ENCODE measurements at regions not wholly inside any gene's neighbourhood (a gene's known extent, or its start where the extent isn't known, plus 50 kb on each side); places are given as distances from the start of the nearest gene placed in this dataset.

DNA sequence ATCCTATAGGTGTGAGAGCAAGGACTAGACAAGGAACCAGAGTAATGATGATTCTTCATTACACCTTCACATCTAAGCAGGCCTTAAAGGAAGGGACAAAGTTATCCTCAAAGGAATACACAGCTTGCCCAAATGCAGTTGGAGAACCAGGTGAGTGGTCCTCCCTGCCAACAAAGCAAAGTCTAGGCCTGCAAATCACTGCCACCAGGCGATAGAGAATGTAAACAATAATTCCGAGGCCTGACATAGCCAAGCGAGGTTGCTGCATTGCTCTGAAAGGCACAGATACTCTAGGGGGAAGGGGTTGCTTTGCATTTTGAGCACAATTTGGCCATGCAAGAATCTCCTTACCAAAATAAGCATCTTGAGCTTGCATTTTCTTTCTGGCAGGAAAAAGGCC lies 178.2 kb upstream of the FAT1 start:
- Histone ChIP-seq H3K27me3 (ENCODE audit: insufficient read depth, poor library complexity, severe bottlenecking) (no peaks in the 10 kb centered on the region), H3K27ac (replicated peaks) (no peak overlapping the region), H3K4me3 (replicated peaks; ENCODE audit: insufficient read depth, low read length) (no peak overlapping the region)
- DNase-seq (ENCODE audit: low read depth in 1 of 2, low spot score in 1 of 2), result no peak
- TF ChIP-seq GABPA (IDR thresholded peaks at IDR 0.05; ENCODE audit: low read depth) (no peak), CTCF (IDR thresholded peaks at IDR 0.05; ENCODE audit: insufficient read depth, low read length) (no peak), POLR2AphosphoS5 (IDR thresholded peaks at IDR 0.05; ENCODE audit: low read depth) (no peak)
- TF ChIP-seq, protein P1, sequence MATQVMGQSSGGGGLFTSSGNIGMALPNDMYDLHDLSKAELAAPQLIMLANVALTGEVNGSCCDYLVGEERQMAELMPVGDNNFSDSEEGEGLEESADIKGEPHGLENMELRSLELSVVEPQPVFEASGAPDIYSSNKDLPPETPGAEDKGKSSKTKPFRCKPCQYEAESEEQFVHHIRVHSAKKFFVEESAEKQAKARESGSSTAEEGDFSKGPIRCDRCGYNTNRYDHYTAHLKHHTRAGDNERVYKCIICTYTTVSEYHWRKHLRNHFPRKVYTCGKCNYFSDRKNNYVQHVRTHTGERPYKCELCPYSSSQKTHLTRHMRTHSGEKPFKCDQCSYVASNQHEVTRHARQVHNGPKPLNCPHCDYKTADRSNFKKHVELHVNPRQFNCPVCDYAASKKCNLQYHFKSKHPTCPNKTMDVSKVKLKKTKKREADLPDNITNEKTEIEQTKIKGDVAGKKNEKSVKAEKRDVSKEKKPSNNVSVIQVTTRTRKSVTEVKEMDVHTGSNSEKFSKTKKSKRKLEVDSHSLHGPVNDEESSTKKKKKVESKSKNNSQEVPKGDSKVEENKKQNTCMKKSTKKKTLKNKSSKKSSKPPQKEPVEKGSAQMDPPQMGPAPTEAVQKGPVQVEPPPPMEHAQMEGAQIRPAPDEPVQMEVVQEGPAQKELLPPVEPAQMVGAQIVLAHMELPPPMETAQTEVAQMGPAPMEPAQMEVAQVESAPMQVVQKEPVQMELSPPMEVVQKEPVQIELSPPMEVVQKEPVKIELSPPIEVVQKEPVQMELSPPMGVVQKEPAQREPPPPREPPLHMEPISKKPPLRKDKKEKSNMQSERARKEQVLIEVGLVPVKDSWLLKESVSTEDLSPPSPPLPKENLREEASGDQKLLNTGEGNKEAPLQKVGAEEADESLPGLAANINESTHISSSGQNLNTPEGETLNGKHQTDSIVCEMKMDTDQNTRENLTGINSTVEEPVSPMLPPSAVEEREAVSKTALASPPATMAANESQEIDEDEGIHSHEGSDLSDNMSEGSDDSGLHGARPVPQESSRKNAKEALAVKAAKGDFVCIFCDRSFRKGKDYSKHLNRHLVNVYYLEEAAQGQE (IDR thresholded peaks at IDR 0.05; ENCODE audit: insufficient replicate concordance, low read depth), result no peak

DNA sequence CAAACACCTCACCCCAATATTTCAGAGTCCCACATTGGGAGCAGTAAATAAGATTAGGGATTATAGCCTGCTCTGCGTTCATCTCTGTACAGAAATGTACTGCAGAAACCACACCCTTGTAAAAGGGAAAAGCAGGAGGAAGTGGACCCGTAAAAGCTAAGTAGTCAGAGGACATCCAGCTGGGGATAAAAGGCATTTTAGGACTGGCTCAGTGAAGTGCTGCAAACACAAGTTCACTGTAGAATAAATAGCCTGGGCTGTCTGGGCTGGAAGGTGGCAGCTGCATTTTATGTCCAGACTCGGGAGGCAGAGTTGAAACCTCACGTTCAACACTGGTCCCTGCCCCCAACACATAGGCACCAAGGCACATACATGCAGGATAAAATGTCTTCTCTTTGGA lies 178.7 kb upstream of the FAT1 start:
- TF ChIP-seq GABPA (IDR thresholded peaks at IDR 0.05; ENCODE audit: low read depth), result no peak
- TF ChIP-seq POLR2AphosphoS5 (IDR thresholded peaks at IDR 0.05; ENCODE audit: low read depth), result no peak
- TF ChIP-seq CTCF (IDR thresholded peaks at IDR 0.05; ENCODE audit: insufficient read depth, low read length), result no peak
- no peak for TF ChIP-seq SPI1 (IDR thresholded peaks at IDR 0.05; ENCODE audit: borderline replicate concordance, low read depth)
- TF ChIP-seq, protein P1 (IDR thresholded peaks at IDR 0.05; ENCODE audit: insufficient replicate concordance, low read depth), result no peak
- no peak overlapping the region for H3K27ac ChIP-seq (replicated peaks)
- no peak overlapping the region for H3K4me3 ChIP-seq (replicated peaks; ENCODE audit: insufficient read depth, low read length)
- H3K27me3 ChIP-seq (ENCODE audit: insufficient read depth, poor library complexity, severe bottlenecking), result no peaks in the 10 kb centered on the region
- no peak for DNase-seq (ENCODE audit: low read depth in 1 of 2, low spot score in 1 of 2)

GRCh38 chr4:186904101-186904500 lies 180.4 kb upstream of the FAT1 start:
- H3K4me3 ChIP-seq (replicated peaks; ENCODE audit: insufficient read depth, low read length), result no peak overlapping the region
- no peak for DNase-seq (ENCODE audit: low read depth in 1 of 2, low spot score in 1 of 2)
- no peaks in the 10 kb centered on the region for H3K27me3 ChIP-seq (ENCODE audit: insufficient read depth, poor library complexity, severe bottlenecking)
- TF ChIP-seq, protein P1 (IDR thresholded peaks at IDR 0.05; ENCODE audit: insufficient replicate concordance, low read depth), result no peak
- TF ChIP-seq SPI1 (IDR thresholded peaks at IDR 0.05; ENCODE audit: borderline replicate concordance, low read depth), result no peak
- no peak overlapping the region for H3K27ac ChIP-seq (replicated peaks)

- no peak for TF ChIP-seq POLR2AphosphoS5 (IDR thresholded peaks at IDR 0.05; ENCODE audit: low read depth)
- no peak for TF ChIP-seq CTCF (IDR thresholded peaks at IDR 0.05; ENCODE audit: insufficient read depth, low read length)
- TF ChIP-seq, protein P1 (IDR thresholded peaks at IDR 0.05; ENCODE audit: insufficient replicate concordance, low read depth), result no peak
- no peak for TF ChIP-seq GABPA (IDR thresholded peaks at IDR 0.05; ENCODE audit: low read depth)
- TF ChIP-seq SPI1 (IDR thresholded peaks at IDR 0.05; ENCODE audit: borderline replicate concordance, low read depth), result no peak
- no peak overlapping the region for H3K27ac ChIP-seq (replicated peaks)
- H3K27me3 ChIP-seq (ENCODE audit: insufficient read depth, poor library complexity, severe bottlenecking), result no peaks in the 10 kb centered on the region
- no peak overlapping the region for H3K4me3 ChIP-seq (replicated peaks; ENCODE audit: insufficient read depth, low read length)
- DNase-seq (ENCODE audit: low read depth in 1 of 2, low spot score in 1 of 2), result no peak
Measured at GRCh38 chr4:186906722-186907121, 183.1 kb upstream of the FAT1 start.
